ENCODE measurements at regions not wholly inside any gene's neighbourhood (a gene's known extent, or its start where the extent isn't known, plus 50 kb on each side); places are given as distances from the start of the nearest gene placed in this dataset.

DNA sequence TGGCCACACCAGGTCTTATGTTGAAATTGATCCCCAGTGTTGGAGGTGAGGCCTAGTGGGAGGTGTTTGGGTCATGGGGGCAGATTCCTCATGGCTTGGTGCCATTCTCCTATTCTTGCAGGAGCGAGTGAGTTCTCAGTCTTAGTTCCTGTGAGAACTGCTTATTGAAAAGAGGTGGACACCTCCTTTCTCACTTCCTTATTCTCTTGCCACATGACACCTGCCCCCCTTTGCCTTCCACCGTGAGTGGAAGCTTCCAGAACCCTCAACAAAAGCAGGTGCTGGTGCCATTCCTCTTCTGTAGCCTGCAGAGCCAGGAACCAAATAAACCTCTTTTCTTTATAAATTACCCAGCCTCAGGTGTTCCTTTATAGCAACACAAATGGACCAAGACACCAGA, 318.1 kb upstream of the MCTP2 start:
- H3K4me3 ChIP-seq (ENCODE audit: low read length), result no peak overlapping the region
- no peaks in the 10 kb centered on the region for H3K4me1 ChIP-seq (ENCODE audit: control insufficient read depth, insufficient read depth, low read length)

DNA sequence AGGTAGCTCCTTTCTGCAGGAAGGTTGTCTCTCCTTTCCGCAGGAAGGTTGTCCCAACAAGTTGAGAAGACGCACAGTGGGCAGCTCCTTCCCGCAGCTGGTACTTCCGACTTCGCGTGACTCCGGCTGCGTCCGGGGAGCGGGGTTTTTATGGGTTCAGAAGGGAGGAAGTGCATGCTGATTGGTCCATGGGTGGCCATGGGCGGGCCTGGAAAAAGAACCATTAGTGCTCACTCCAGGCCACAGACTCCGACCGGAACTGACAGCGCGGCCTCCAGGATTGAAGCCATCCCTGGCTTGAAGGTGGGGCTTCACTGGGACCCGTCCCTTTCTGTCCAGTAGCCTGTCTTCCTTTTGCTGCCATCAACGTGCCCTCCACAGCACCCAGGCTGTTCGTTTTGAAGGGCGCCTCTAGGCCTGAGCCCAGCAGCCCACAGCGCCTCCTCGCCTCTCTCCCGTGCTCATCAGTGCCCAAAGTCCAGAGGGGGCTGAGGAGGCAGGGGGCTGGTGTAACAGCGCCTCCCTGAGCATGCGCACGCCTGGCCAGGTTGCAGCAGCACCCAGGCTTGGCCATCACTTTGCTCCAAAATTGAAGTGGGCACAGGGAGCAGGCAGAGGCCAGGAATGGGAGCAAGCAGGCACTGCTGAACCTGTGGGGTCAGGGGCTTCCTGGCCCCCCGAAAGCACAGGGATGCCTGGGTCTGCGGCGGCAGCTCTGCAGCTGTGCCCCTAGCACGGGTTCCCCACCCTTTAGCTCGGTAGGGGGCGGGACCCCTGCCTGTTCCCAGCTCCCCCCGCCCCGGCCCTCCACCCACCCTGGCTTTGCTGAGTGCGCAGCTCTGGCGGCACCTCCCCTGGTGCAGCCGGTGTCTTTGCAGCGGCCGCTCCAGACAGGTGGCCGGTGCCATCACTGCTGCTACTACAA, 330.6 kb upstream of the MCTP2 start:
- Histone ChIP-seq H3K9ac (ENCODE audit: low read length) (no peak overlapping the region), H3K9me3 (ENCODE audit: control insufficient read depth, low read length) (no peaks in the 10 kb centered on the region), H3K4me3 (ENCODE audit: low read length) (no peak overlapping the region), H3K36me3 (ENCODE audit: control insufficient read depth, insufficient read depth, low read length) (no peaks in the 10 kb centered on the region), H3K4me1 (ENCODE audit: control insufficient read depth, insufficient read depth, low read length) (no peaks in the 10 kb centered on the region), H3K27me3 (ENCODE audit: control insufficient read depth, insufficient read depth, low read length) (no peaks in the 10 kb centered on the region)

More for the DNA sequence above, 318.1 kb upstream of the MCTP2 start:
- no peak overlapping the region for H3K9ac ChIP-seq (ENCODE audit: low read length)
- no peaks in the 10 kb centered on the region for H3K27me3 ChIP-seq (ENCODE audit: control insufficient read depth, insufficient read depth, low read length)
- no peaks in the 10 kb centered on the region for H3K36me3 ChIP-seq (ENCODE audit: control insufficient read depth, insufficient read depth, low read length)
- no peaks in the 10 kb centered on the region for H3K9me3 ChIP-seq (ENCODE audit: control insufficient read depth, low read length)

DNA sequence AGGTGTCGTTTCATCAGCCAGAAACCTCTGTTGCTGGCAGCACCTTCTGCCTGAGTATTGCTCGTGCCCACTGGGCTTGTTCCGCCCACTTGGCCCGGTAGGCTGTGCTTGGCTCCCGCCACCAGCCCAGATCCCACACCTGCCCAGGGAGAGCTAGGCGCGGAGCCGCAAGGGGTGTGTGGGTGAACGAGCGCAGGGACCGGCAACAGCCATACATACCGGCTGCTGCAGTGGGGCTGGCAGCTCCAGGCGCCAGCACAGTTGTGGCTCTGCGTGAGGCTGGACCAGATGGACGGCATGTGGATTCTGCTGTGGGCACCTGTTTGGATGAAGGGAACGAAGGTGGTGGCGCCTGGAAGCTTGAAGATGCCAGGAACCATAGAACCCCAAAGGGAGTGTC, 331.5 kb upstream of the MCTP2 start:
- H3K4me1 ChIP-seq (ENCODE audit: control insufficient read depth, insufficient read depth, low read length), result no peaks in the 10 kb centered on the region
- H3K36me3 ChIP-seq (ENCODE audit: control insufficient read depth, insufficient read depth, low read length), result no peaks in the 10 kb centered on the region
- no peaks in the 10 kb centered on the region for H3K9me3 ChIP-seq (ENCODE audit: control insufficient read depth, low read length)
- H3K27me3 ChIP-seq (ENCODE audit: control insufficient read depth, insufficient read depth, low read length), result no peaks in the 10 kb centered on the region
- no peak overlapping the region for H3K9ac ChIP-seq (ENCODE audit: low read length)
- no peak overlapping the region for H3K4me3 ChIP-seq (ENCODE audit: low read length)

DNA sequence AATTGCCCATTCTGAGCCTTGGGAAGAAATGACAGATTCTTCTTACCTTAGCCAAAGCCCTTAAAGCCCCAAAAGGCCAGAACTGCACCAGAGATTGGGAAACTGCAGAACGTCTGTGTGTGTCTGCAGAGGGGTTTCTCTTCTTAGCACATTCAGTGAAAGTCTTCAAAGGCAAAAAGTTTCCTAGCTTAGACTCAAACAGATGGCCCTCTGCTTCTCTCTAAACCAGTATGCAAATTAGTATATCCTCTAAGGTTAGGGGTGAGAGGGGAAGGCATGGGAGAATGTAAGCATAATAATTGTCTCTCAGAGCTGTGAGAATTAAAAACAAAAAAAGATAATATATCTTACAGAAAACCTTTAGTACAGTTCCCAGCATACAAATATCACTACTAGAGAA, 334.0 kb upstream of the MCTP2 start:
- no peak overlapping the region for H3K4me3 ChIP-seq (ENCODE audit: low read length)
- no peak overlapping the region for H3K9ac ChIP-seq (ENCODE audit: low read length)
- H3K27me3 ChIP-seq (ENCODE audit: control insufficient read depth, insufficient read depth, low read length), result no peaks in the 10 kb centered on the region
- no peaks in the 10 kb centered on the region for H3K9me3 ChIP-seq (ENCODE audit: control insufficient read depth, low read length)
- no peaks in the 10 kb centered on the region for H3K4me1 ChIP-seq (ENCODE audit: control insufficient read depth, insufficient read depth, low read length)
- no peaks in the 10 kb centered on the region for H3K36me3 ChIP-seq (ENCODE audit: control insufficient read depth, insufficient read depth, low read length)

DNA sequence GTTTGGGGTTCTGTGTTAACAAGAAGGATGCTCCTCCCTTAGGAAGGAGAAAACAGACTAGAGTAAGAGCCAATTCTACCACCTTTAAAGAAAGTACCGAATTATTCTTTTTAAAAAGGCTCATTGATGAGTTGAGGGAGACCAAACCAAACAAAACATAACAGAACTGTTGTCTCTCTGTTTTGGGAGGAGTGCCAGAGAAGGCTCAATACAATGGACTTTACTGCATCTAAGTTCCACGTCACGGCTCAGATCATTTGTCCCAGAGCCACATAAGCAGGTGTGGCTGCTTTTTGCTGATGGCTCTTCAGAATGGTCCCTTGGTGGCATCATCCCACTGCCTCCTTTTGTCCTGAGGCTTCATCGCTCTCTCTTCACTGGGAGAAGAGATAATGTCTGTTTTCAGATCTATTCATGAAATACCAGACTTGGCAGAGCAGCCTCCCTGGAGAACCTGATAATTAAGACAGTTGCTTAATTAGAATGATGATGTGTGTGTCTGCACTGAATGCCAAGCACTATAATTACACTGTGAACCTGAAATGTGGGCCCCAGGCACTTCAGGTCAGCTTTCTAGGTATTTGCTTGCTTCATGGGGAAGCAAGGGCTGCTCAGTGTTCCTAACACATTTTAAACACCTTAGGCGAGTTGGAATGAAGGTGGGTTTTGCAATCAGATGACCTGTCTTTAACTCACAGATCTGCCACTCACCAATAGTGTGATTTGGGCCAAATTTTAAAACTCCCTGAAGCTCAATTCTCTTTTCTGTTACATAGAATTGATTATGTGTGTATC, 335.2 kb upstream of the MCTP2 start:
- Histone ChIP-seq H3K27me3 (ENCODE audit: control insufficient read depth, insufficient read depth, low read length) (no peaks in the 10 kb centered on the region), H3K36me3 (ENCODE audit: control insufficient read depth, insufficient read depth, low read length) (no peaks in the 10 kb centered on the region), H3K9ac (ENCODE audit: low read length) (no peak overlapping the region), H3K4me1 (ENCODE audit: control insufficient read depth, insufficient read depth, low read length) (no peaks in the 10 kb centered on the region), H3K9me3 (ENCODE audit: control insufficient read depth, low read length) (no peaks in the 10 kb centered on the region), H3K4me3 (ENCODE audit: low read length) (no peak overlapping the region)

DNA sequence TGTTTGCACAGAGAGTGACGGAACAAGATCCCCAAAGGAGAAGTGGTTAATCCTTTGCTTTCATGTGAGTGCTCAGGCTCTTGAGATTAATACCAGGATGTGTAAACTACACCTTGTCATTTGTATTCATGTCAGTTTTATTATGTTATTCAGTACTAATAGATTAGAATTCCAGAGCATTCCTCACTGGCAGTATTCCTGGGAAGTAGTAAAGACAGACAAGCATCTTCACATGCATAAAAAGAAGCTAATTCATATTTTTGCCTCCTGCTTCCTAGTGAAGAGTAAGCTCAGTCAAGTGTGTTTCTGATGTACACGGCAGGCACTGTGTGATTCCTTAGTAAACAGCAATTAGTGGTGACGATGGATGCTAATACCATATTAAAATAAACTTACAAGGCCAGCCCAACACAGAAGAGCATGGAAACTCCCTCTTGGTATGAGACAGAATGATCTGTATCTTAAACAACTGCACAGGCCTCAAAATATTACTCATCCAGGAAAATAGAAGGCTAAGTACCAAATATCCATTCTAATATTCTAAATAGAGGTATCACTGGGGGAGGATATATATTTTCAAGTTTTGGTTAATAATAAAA, 336.8 kb upstream of the MCTP2 start:
- Histone ChIP-seq H3K9me3 (ENCODE audit: control insufficient read depth, low read length) (no peaks in the 10 kb centered on the region), H3K27me3 (ENCODE audit: control insufficient read depth, insufficient read depth, low read length) (no peaks in the 10 kb centered on the region), H3K4me1 (ENCODE audit: control insufficient read depth, insufficient read depth, low read length) (no peaks in the 10 kb centered on the region), H3K4me3 (ENCODE audit: low read length) (no peak overlapping the region), H3K36me3 (ENCODE audit: control insufficient read depth, insufficient read depth, low read length) (no peaks in the 10 kb centered on the region), H3K9ac (ENCODE audit: low read length) (no peak overlapping the region)

DNA sequence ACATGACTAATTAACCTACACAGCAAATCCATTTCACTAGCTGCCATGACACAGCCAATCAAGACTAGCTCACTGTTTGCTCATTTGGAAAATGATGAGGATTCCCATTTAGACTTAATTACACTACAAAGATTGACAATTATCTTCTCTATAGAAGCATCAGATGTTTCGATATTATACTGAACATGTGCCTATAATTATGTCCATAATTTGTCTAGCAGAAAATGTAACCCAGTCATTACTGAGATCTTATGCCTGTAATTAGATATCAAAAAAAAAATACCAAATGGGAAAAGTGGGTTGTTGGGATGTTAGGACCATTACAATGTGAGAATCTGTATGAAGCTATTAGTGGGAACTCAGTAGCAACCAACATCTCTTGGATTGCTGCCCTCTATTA, 344.2 kb upstream of the MCTP2 start:
- Histone ChIP-seq H3K4me1 (ENCODE audit: control insufficient read depth, insufficient read depth, low read length) (no peaks in the 10 kb centered on the region), H3K9ac (ENCODE audit: low read length) (no peak overlapping the region), H3K27me3 (ENCODE audit: control insufficient read depth, insufficient read depth, low read length) (no peaks in the 10 kb centered on the region), H3K4me3 (ENCODE audit: low read length) (no peak overlapping the region), H3K9me3 (ENCODE audit: control insufficient read depth, low read length) (no peaks in the 10 kb centered on the region), H3K36me3 (ENCODE audit: control insufficient read depth, insufficient read depth, low read length) (no peaks in the 10 kb centered on the region)

DNA sequence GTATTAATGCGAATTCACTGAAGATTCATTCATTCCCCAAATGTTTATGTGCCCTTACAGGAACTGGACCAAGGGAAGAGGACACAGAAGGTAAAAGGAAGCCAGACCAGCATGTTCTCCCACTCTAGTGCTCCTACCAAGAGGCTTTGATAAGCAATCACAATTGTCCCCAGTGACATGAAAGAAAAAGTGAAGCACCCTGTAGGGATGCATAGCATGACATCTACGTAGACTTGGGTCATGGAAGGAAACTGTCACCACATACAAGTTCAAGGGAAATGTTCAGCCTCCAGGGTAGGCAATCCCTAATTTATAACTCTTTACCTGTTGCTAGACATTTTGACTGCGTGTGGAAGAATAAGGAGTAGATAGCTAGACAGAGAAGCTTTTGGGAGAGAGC, 348.6 kb upstream of the MCTP2 start:
- Histone ChIP-seq H3K27me3 (ENCODE audit: control insufficient read depth, insufficient read depth, low read length) (no peaks in the 10 kb centered on the region), H3K4me3 (ENCODE audit: low read length) (no peak overlapping the region), H3K4me1 (ENCODE audit: control insufficient read depth, insufficient read depth, low read length) (no peaks in the 10 kb centered on the region), H3K9me3 (ENCODE audit: control insufficient read depth, low read length) (no peaks in the 10 kb centered on the region), H3K9ac (ENCODE audit: low read length) (no peak overlapping the region), H3K36me3 (ENCODE audit: control insufficient read depth, insufficient read depth, low read length) (no peaks in the 10 kb centered on the region)

DNA sequence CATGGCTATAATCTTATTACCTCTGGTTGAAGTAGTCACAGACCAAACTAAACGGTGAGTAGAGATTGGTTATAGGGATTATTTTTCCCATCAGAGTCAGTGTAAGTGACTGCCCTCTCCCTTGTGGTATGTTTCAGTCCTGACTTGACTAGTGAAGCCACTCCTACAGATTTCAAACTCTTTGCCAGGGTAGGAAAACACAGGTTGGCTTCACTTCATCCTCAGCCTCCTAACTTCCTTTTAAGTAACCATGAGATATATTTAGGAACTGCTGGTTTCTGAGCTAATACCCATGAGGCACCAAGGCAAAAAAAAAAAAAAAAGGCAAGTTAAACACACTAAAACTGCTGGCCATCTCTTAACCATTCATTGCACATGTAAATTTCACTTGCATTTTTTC, 349.2 kb upstream of the MCTP2 start:
- no peaks in the 10 kb centered on the region for H3K4me1 ChIP-seq (ENCODE audit: control insufficient read depth, insufficient read depth, low read length)
- H3K36me3 ChIP-seq (ENCODE audit: control insufficient read depth, insufficient read depth, low read length), result no peaks in the 10 kb centered on the region
- H3K4me3 ChIP-seq (ENCODE audit: low read length), result no peak overlapping the region
- no peaks in the 10 kb centered on the region for H3K27me3 ChIP-seq (ENCODE audit: control insufficient read depth, insufficient read depth, low read length)
- H3K9ac ChIP-seq (ENCODE audit: low read length), result no peak overlapping the region
- no peaks in the 10 kb centered on the region for H3K9me3 ChIP-seq (ENCODE audit: control insufficient read depth, low read length)

DNA sequence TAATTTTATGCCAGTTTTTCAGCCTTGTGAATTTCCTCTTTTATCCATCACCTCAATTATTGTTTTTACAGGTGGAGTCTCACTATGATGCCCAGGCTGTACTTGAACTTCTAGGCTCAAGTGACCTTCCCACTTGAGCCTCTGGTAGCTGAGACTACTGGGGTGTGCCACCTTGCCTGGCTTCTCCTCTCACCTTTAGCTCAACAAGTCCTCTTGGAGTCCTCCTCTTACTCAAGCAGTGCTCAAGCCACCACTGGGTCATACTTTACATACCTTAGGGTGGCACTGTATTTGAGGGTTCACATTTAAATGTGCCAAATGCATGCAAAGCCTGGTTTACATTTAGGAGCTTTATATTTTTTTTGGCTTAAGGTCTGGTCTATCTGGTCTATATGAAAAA, 350.1 kb upstream of the MCTP2 start:
- Histone ChIP-seq H3K4me1 (ENCODE audit: control insufficient read depth, insufficient read depth, low read length) (no peaks in the 10 kb centered on the region), H3K27me3 (ENCODE audit: control insufficient read depth, insufficient read depth, low read length) (no peaks in the 10 kb centered on the region), H3K4me3 (ENCODE audit: low read length) (no peak overlapping the region), H3K9me3 (ENCODE audit: control insufficient read depth, low read length) (no peaks in the 10 kb centered on the region), H3K36me3 (ENCODE audit: control insufficient read depth, insufficient read depth, low read length) (no peaks in the 10 kb centered on the region), H3K9ac (ENCODE audit: low read length) (no peak overlapping the region)

DNA sequence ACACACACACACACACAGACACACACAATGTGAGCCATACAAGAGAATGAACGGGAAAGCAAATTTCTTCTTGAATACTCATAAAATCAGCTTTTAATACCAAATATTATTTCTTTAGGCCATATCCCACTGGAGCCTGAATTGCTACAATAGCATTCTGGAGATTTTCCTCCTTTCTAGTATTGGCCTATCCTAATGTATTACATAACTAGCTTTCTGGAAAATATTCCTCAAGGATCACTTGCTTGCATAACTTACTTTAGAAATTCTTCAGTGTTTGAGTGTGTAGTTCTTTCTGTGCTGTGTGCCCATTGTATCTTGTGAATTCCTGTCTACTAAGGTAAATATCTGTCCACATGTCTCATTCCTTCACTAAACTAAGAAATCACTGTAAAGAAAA, 351.0 kb upstream of the MCTP2 start:
- Histone ChIP-seq H3K27me3 (ENCODE audit: control insufficient read depth, insufficient read depth, low read length) (no peaks in the 10 kb centered on the region), H3K36me3 (ENCODE audit: control insufficient read depth, insufficient read depth, low read length) (no peaks in the 10 kb centered on the region), H3K9me3 (ENCODE audit: control insufficient read depth, low read length) (no peaks in the 10 kb centered on the region), H3K4me3 (ENCODE audit: low read length) (no peak overlapping the region), H3K9ac (ENCODE audit: low read length) (no peak overlapping the region), H3K4me1 (ENCODE audit: control insufficient read depth, insufficient read depth, low read length) (no peaks in the 10 kb centered on the region)

DNA sequence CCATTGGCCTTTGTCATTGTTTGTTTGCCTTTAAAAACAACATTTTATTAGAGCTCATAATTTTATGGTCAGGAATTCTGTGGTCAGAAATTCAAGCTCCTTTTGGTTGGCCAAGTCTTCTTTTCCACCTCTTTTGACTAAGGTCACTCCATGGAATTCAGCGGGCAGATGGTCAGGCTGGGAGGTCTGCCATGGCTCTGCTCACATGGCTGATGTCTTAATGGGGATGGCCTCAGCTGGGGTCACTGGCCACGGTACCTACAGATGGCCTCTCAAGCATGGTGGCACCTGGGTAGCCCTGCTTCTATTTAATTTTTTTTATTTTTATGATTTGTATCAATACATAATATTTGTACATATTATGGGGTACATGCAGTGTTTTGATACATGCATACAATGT, 360.8 kb upstream of the MCTP2 start:
- no peaks in the 10 kb centered on the region for H3K4me1 ChIP-seq (ENCODE audit: control insufficient read depth, insufficient read depth, low read length)
- H3K9ac ChIP-seq (ENCODE audit: low read length), result no peak overlapping the region
- no peaks in the 10 kb centered on the region for H3K36me3 ChIP-seq (ENCODE audit: control insufficient read depth, insufficient read depth, low read length)
- H3K9me3 ChIP-seq (ENCODE audit: control insufficient read depth, low read length), result no peaks in the 10 kb centered on the region
- no peaks in the 10 kb centered on the region for H3K27me3 ChIP-seq (ENCODE audit: control insufficient read depth, insufficient read depth, low read length)
- H3K4me3 ChIP-seq (ENCODE audit: low read length), result no peak overlapping the region

Data from mucosa of stomach (tissue), 1 donor.